Activated CD4-positive, alpha-beta T cell treated with anti-CD3 and anti-CD28 coated beads, Interleukin-2, amount 50 U/mL, for 4 hours (primary cell): ENCODE measurements at regions not wholly inside any gene's neighbourhood (a gene's known extent, or its start where the extent isn't known, plus 50 kb on each side); places are given as distances from the start of the nearest gene placed in this dataset.

Source experiments
- DNase-seq, 2 experiments: peaks; one replicate each; pipeline ENCODE4 v3.0.0-alpha.2; 2020

DNA sequence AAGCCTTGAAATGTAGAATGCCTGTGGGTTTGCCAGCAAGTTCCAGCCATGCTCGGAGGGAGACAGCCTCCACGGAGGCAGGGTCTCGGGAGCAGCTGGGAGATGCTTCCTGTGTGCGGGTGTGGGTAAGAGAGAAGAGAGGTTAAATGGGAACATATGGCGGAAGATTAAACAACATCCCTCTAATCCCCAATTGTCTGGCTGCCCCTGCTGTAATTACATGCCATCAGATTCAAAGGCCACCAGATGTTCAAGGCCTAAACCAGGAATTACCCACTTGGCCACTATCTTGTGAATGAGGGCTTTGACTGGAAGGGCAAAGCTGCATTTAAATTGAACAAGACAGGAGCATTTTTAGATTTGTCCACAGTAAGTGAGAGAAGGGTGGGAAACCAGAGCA lies 81.4 kb upstream of the BACE2 start:
- DNase-seq, result no peak

DNA sequence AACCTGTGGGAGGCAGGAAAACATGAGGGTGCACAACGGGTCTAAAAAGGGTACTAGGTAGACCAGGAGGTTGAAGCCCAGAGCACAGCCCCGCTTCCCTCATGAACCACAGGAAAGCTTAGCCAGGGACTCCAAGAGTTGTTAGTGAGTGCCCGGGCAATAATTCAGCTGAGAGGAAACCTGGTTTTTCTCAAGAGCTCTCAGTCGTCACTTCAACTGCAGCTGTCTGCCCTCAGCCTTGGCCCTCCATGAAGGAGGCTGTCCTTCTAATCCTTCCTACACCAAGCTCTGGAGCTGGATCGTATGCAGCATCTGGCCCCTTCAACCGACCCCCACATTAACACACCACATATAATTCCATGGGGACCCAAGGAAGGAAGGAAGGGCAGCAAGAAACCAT lies 77.0 kb upstream of the BACE2 start:
- no peak for DNase-seq

DNA sequence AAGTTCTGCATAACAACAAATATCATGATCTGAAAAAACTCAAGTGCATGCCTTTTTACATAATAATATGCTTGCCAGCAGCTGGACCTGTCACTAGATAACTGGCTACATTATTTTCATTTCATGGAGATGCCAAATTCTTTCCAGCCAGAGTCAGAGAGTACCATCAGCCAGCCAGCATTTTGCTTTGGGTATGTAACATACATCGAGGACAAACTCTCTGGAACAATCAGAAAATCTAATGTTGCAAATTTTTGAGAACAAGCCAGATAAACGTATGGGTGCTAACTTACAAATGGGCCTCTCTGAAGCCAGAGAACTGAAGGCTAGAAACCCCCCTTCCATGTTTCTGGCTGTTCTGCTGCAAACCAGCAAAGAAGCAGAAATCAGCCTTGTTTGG lies 76.3 kb upstream of the BACE2 start:
- DNase-seq, result no peak

DNA sequence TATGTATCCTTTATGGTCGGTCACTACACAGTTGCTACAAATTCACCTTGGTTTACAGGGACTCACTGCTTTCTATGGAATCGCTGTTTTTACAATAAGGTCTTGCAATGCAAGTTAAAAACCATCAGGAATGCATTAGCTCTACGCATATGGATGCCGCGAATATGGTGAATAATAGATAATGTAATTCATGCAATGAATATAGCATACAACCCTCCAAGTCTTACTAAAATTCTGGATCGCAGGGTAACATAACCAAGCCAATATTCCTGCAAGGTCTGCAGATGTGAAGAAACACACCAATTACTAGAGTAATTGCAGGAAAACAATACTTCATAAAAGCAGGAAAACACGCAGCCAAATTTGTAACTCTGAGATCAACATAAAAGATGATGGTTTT lies 75.6 kb upstream of the BACE2 start:
- no peak for DNase-seq

DNA sequence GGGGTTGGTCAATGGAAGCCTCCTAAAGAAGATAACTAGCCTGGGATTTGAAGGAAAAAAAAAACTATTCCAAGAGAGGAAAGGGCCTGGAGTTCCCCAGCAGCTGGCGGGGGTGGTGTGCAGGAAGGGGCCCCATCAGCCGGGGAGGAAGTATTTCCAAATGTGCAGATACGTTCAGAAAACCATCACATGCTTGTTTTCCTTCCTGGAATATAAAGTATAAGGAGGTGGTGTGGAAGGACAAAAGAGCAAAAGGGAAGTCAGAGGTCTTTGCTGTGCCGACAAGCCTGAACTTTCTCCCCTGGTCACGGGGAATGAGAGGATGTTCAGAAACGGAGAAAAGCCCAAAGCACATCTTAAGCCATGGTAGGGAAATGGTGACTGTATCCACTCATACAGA lies 72.0 kb upstream of the BACE2 start:
- no peak for DNase-seq

DNA sequence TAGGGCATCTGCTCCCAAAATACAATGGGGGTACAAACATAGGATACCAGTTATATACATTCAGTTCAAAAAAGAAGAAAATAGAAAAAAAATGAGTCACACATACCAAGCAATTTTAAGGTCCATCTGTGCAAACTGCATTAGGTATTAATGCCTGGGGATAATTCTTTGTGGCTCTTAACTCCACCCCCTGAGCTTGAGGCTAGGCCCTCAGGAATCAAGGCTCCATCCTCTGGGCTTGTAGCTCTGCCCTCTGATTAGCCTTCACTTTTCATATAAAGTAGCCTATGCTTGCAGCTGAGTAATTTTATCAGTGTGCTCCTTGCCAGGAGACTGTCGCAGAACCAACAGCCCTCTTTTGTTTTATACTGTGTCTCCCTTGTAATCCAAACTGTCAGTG lies 69.9 kb upstream of the BACE2 start:
- DNase-seq, result no peak

DNA sequence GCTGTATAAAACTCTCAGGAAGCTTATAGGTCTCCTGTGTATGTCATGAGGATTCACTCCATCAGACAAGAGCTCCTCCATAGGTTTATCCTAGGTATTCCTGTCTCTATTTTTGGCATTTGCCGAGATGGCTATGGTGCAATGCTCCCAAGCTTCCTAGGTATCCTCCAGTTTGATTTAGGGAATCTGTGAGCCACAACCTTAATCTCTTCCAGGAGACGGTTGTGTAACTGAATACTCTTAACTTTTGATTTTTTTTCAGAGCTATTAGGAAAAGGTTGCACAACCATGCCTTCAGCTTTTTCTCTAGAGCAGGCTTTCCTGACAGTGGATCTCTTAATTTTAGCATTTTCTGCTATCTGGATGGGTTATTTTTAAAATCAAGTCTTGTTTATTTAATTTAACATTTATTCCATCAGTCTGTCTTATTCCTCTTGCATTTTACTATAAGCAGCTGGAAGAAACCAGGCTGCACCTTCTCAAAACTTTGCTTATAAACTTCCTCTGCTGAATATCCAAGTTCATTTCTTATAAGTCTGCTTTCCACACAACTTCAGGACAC lies 69.4 kb upstream of the BACE2 start:
- DNase-seq, result no peak

DNA sequence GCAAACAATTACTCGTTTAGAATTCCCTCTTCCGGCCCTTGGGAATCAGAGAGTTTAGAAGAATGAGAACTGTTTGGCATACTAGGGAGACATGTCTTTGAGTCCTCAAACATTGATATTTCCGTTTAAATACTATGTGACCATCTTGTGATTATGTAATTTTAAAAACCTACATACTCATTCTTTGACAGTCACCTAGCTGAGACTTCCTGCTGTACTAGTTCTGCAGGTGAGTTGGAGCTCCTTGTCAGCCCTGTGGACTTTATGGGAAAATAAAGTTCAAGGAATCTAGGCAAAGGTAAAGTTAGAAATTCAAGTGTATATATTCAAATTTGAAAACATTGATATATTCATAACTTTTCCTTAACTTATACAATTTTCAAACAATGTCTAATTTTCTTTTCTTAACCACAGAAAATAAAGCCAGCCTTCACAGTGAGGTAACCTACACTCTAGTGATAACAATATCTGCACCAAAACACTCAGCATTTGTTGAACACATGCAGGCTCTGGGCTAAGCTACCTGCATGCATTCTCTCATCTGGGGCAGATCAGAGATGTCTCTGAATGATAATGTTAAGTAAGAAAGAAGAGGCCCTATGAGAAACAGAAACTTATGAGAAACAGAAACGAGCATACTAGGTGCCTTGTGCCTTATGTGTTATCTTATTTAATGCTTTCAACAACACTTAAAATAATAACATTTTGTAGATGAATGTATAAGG lies 67.0 kb upstream of the BACE2 start:
- no peak for DNase-seq

DNA sequence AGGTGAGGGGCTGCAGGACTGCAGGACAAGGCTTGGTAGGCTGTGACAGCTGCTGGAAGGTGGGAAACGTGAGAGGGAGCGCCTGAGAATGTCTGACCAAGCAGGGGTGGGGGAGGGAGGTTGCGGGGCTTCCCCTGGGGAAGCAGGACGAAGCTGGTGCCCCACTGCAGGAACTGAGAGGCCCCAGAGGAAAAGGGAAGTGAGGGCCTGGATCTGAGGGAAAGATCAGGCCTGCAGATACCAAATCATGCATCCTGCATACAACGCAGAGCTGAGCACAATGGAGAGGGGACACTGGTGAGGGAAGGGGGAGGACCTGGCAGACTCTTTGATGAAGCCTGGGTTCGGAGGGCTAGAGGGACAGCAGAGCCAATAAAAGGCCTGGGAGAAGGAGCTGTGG lies 65.7 kb upstream of the BACE2 start:
- no peak for DNase-seq

DNA sequence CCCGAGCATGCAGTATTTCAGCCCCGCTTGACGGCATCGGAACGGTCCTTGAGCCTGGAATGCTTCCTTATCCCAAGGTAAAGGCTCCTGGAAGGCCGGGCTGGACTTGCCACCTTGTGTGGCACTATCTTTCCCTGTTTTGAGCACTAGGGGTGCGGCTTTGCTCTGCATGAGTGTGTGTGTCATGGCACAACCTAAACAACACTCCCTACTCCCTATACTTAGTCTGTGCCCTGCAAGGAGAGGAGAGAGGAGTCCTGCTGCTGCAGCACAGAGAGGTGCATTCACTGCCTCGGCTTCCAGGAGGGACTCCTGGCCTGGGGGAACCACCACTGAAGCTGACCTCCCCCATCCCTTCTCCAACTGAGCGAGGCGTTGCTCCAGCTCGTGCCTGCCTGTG lies 60.4 kb upstream of the BACE2 start:
- no peak for DNase-seq

DNA sequence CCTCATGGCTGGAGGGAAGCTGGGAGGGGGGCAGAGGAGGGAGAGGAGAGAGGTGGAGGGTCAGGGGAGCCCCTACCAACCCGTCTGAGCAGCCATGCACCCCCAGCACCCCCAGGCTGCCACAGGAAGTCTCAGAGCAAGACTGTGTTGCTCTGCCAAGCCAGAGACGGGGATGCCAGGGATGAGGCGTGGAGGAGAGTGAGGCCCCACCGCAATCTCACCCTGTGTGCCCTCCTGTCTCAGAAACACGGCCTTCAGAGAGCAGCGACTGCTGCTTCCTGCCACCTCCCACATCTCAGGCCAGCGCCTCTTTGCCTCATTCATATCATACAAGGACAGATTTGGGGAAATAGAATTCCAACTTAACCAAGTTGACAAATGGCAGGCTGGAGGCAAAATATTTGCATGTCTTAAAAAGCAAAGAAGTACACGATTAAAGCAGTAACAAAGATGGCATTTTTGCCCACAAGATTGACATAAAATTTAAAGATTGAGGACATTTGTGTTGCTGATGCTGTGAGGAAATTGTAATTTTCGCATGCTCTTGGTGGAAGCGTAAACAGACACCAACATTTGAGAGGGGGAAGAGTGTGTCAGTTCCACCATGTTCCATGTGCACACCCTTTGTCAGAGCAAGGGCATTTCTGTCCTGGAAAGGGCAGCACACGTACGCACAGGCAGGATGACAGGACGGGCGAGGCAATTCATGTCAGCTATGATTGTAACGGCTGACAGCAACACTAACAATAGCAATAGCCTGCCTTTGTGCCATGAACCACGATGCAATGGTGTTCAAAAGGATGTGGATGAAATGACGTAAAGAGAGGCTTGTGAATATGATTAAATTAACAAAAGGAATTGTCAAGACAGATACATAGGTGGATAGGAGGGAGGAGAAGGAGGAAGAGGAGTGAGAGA lies 59.0 kb upstream of the BACE2 start:
- DNase-seq, result no peak

DNA sequence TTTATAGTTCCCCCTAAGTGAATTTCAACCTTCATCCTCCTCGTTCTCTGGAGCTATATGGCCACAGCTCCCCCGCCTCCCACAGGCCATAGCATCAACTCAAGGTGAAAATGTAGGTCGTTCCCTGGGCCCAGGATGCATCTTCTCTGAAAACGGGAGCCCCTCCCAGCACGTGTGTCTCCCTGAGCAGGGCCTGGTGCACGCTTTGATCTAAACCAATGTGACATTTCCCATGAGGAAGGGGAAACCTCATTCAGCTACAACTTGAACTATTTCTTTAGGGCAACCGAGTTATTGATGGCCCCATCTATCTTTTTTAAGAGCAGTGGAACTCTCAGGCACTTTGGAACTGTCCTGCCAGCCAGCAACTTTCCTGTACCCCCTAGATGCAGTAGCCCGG lies 57.8 kb upstream of the BACE2 start:
- no peak for DNase-seq

DNA sequence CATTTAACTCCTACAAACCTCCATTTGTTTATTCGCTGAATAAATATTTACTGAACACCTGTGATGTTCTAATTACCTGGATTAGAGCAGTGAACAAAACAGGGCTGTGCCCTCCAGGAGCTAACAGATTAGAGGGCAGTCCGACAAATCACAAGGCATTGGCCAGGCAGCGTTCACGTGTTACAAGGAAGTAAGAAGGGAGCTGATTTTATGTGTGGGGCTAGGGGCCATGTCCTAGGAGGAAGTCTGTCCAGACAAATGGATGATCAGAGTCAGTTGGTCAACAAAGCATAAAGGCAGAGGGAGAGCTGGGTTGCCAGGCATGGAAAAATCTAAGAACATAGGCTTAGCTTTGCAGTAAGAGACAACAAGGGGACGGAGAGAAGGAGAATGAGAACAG lies 57.3 kb upstream of the BACE2 start:
- no peak for DNase-seq

DNA sequence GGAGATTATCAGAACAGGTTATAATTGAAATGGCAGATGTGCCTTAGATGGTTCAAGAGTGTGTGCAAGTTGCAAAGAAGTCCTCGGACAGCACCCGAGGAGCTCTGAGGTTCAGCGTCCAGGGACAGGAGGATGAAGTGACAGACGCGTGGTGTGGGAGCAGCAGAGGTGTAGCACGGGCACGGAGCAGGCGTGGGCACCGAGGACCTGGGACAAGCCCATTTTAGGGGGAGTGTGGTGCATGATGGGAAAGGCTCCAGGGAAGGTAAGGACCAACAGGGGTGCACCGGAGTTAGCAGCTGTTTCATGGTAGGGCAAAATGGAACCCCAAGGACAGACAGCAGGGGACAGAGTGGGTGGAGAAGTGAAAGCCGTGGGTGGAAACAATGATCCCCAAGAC lies 56.3 kb upstream of the BACE2 start:
- DNase-seq, result no peak

DNA sequence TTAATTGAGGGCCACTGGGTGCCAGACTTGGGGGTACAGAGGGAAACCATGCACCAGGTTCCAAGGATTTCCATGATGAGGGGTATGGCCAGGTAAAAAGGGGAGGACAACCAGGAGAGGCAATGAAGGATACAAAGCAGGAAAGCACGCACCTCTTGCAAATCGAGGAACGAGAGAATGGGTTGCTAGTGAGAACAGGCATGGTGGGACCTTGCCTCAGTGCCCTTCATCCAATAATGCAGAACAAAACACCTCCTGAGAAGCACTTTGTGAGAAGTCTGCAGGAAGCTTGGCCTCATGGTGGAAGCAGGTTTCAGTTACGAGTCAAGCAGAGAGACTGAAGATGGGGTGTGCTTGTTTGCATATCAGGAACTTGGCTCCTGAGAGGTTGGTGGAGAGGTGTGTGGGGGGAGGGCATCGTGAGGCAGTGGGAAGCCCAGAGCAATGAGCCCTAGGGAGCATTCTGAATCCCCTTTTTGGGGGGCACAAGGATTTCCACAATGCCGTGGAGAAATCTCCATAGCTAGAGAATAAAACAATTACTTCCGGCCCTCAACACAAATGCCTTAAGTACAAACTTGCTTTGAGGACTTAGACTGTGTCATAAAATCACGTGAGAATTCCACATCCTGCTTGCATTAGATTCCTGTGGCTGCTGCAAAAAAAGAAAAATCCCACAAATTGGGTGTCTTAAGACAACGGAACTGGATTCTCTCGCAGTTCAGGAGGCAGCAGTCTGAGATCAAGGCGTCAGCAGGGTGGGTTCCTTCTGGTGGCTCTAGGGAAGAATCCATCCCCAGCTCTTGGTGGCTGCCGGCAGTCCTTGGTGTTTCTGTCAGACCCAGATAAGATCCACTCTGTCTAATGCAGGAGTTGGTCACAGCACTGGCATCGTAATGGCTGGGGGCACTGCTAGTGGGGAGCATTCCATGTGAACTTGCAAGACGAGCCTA lies 54.9 kb upstream of the BACE2 start:
- no peak for DNase-seq

DNA sequence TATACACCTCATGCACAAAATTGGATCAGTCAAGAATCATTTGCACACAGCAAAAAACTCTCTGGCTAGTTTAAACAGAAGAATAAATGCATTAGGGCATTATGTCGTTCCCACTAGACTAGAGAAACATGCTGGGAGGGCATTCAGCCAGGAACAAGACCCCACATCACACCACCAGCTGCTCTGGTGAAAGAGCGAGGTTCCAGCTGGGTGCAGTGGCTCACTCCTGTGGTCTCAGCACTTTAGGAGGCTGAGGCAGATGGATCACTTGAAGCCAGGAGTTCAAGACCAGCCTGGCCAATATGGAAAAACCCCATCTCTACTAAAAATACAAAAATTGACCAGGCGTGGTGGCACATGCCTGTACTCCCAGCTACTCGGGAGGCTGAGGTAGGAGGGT lies 52.1 kb upstream of the BACE2 start:
- DNase-seq, result no peak
